ENCODE measurements at regions not wholly inside any gene's neighbourhood (a gene's known extent, or its start where the extent isn't known, plus 50 kb on each side); places are given as distances from the start of the nearest gene placed in this dataset.

DNA sequence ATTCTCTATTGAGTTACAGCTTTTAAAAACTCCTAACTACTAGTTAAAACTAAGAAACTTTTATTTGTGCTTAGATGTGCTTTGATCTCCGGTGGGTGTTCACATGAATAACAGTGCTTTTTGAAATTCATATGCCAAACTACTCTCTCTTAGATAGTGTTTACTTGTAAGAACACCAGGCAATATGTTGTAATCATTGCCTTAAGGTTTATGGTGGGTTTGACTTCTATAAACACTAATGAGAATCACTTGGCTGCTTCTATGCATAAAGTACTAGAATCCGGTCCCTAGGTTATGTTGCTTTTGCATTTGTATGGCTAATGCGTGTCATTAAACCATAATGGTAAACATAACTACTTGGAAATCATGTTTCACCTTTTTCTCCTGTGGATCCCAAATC is 203.9 kb upstream of the VSTM2A start:
- TF ChIP-seq PAX5 (IDR thresholded peaks at IDR 0.05; ENCODE audit: insufficient read depth, low read length, severe bottlenecking) = no peak
- no peak for TF ChIP-seq POLR2A (IDR thresholded peaks at IDR 0.05; ENCODE audit: low read depth, low read length)
- DNase-seq (ENCODE audit: insufficient read length, low spot score) (no peak), FAIRE-seq (no peak)

DNA sequence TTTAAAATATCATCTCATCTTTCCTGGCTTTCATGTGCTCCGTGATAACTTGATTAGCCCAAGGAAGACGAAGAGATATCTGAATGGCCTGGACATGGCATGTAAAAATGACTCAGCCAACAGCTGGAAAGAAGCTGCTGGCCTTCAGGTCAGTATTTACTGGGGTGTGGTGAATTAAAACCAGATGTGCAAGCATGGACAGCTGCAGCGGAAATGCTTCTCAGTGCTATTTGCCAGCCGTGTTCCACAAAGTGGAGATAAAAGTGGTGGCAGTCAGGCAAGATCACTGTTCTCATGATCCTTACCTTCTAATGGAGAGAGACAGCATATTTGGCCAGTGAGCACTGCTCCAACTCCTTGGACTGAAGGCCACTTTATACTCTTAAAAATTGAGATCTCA is 203.1 kb upstream of the VSTM2A start:
- FAIRE-seq (no peak), DNase-seq (ENCODE audit: insufficient read length, low spot score) (no peak)
- TF ChIP-seq SPI1 (IDR thresholded peaks at IDR 0.05; ENCODE audit: low read depth, low read length) (no peak), POLR2A (IDR thresholded peaks at IDR 0.05; ENCODE audit: low read depth, low read length) (no peak), TAF1 (IDR thresholded peaks at IDR 0.05; ENCODE audit: low read depth, low read length) (no peak), PAX5 (IDR thresholded peaks at IDR 0.05; ENCODE audit: insufficient read depth, low read length, severe bottlenecking) (no peak), POU2F2 (IDR thresholded peaks at IDR 0.05; ENCODE audit: low read depth, low read length) (no peak), POLR2AphosphoS5 (IDR thresholded peaks at IDR 0.05; ENCODE audit: low read depth, low read length) (no peak)

GRCh38 chr7:54342458-54342857 is 199.7 kb upstream of the VSTM2A start:
- DNase-seq (ENCODE audit: insufficient read length, low spot score) = no peak
- no peak for FAIRE-seq
- no peak for TF ChIP-seq PAX5 (IDR thresholded peaks at IDR 0.05; ENCODE audit: insufficient read depth, low read length, severe bottlenecking)
- no peak for TF ChIP-seq POU2F2 (IDR thresholded peaks at IDR 0.05; ENCODE audit: low read depth, low read length)
- TF ChIP-seq SPI1 (IDR thresholded peaks at IDR 0.05; ENCODE audit: low read depth, low read length) = no peak
- no peak for TF ChIP-seq POLR2AphosphoS5 (IDR thresholded peaks at IDR 0.05; ENCODE audit: low read depth, low read length)
- no peak for TF ChIP-seq POLR2A (IDR thresholded peaks at IDR 0.05; ENCODE audit: low read depth, low read length)
- no peak for TF ChIP-seq TAF1 (IDR thresholded peaks at IDR 0.05; ENCODE audit: low read depth, low read length)

DNA sequence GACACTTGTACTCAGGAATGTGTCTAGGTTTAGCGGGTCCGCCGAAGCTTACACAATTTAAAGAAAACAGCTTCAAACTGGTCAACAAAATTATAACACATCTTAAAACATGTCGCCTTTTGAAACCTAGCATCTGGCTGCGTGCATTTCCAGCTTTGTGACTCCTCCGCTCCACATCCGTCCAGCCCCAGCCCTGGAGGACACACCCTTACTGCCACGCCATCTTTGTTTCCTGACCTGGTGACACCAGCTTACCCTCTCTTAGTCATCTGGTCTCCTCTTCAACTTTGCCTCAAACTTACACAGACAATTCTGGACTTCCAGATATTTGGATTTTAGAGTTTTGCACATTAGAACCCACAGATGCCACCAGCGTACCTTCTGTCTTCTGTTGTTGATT is 198.7 kb upstream of the VSTM2A start:
- no peak for DNase-seq (ENCODE audit: insufficient read length, low spot score)
- no peak for FAIRE-seq
- TF ChIP-seq PAX5 (IDR thresholded peaks at IDR 0.05; ENCODE audit: insufficient read depth, low read length, severe bottlenecking) (no peak), TAF1 (IDR thresholded peaks at IDR 0.05; ENCODE audit: low read depth, low read length) (no peak), SPI1 (IDR thresholded peaks at IDR 0.05; ENCODE audit: low read depth, low read length) (no peak), POLR2A (IDR thresholded peaks at IDR 0.05; ENCODE audit: low read depth, low read length) (no peak), POLR2AphosphoS5 (IDR thresholded peaks at IDR 0.05; ENCODE audit: low read depth, low read length) (no peak), POU2F2 (IDR thresholded peaks at IDR 0.05; ENCODE audit: low read depth, low read length) (no peak)

DNA sequence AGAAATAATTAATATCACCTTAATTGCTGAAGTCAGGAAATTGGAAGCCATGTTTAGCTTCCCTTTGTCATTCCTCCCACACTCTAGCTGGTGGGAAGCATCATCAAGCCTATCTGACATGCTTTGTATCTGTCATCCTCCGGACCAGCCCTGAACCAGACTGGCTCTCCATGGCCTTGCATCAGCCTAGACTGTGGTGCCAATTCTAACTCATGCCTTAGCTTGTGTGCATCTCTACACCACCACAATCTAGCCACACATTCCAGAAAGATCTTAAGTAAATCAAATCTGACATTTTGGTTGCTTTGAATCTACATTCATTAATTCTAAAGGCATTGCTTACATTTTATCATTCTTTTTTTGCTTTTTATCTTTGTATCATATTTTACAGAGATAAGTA is 196.4 kb upstream of the VSTM2A start:
- no peak for DNase-seq (ENCODE audit: insufficient read length, low spot score)
- no peak for TF ChIP-seq POLR2AphosphoS5 (IDR thresholded peaks at IDR 0.05; ENCODE audit: low read depth, low read length)
- no peak for TF ChIP-seq TAF1 (IDR thresholded peaks at IDR 0.05; ENCODE audit: low read depth, low read length)
- no peak for TF ChIP-seq POLR2A (IDR thresholded peaks at IDR 0.05; ENCODE audit: low read depth, low read length)
- no peak for TF ChIP-seq SPI1 (IDR thresholded peaks at IDR 0.05; ENCODE audit: low read depth, low read length)
- no peak for TF ChIP-seq PAX5 (IDR thresholded peaks at IDR 0.05; ENCODE audit: insufficient read depth, low read length, severe bottlenecking)
- no peak for TF ChIP-seq POU2F2 (IDR thresholded peaks at IDR 0.05; ENCODE audit: low read depth, low read length)
- no peak for FAIRE-seq

DNA sequence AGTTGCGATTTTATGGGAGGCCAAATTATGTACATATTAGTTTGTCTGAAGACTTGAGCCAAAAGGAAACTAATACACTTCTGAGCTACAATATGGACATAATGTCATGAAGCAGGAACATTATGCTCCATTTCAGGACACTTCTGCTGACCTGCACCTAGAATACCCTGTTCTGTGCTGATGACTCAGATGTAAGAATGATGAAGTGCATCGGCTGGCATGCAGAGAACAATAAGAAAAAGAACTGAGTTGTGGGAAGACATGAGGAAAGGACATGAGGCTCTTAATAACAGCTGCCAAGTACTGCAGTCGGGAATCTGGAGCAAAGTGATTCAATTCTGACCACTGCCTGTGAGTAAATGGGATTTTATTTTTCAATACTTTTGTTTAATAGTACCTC is 192.9 kb upstream of the VSTM2A start:
- FAIRE-seq = no peak
- TF ChIP-seq POLR2AphosphoS5 (IDR thresholded peaks at IDR 0.05; ENCODE audit: low read depth, low read length) (no peak), TAF1 (IDR thresholded peaks at IDR 0.05; ENCODE audit: low read depth, low read length) (no peak), SPI1 (IDR thresholded peaks at IDR 0.05; ENCODE audit: low read depth, low read length) (no peak), POLR2A (IDR thresholded peaks at IDR 0.05; ENCODE audit: low read depth, low read length) (no peak), PAX5 (IDR thresholded peaks at IDR 0.05; ENCODE audit: insufficient read depth, low read length, severe bottlenecking) (no peak), POU2F2 (IDR thresholded peaks at IDR 0.05; ENCODE audit: low read depth, low read length) (no peak)
- DNase-seq (ENCODE audit: insufficient read length, low spot score) = no peak

DNA sequence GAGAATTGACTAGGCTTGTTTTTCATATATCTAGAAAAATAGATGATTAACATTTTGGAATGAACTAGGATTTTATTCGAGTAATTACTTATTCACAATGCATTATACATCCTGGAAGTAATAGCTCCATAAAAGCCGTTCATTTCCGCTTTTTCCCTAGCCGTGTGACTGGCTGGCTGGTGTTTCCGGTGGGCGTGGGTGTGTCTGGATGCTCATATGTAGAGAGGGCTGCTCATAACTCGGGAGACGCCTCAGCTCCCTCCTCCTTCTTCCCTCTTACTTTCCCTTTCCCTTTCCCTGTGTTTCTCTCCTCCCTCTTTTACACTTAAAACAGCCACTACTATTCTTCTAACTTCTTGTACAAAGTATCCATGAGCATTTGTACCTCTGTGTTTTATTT is 187.7 kb upstream of the VSTM2A start:
- DNase-seq (ENCODE audit: insufficient read length, low spot score) = no peak
- FAIRE-seq = no peak
- no peak for TF ChIP-seq TAF1 (IDR thresholded peaks at IDR 0.05; ENCODE audit: low read depth, low read length)
- no peak for TF ChIP-seq SPI1 (IDR thresholded peaks at IDR 0.05; ENCODE audit: low read depth, low read length)
- no peak for TF ChIP-seq POU2F2 (IDR thresholded peaks at IDR 0.05; ENCODE audit: low read depth, low read length)
- no peak for TF ChIP-seq POLR2AphosphoS5 (IDR thresholded peaks at IDR 0.05; ENCODE audit: low read depth, low read length)
- TF ChIP-seq POLR2A (IDR thresholded peaks at IDR 0.05; ENCODE audit: low read depth, low read length) = no peak
- no peak for TF ChIP-seq PAX5 (IDR thresholded peaks at IDR 0.05; ENCODE audit: insufficient read depth, low read length, severe bottlenecking)

DNA sequence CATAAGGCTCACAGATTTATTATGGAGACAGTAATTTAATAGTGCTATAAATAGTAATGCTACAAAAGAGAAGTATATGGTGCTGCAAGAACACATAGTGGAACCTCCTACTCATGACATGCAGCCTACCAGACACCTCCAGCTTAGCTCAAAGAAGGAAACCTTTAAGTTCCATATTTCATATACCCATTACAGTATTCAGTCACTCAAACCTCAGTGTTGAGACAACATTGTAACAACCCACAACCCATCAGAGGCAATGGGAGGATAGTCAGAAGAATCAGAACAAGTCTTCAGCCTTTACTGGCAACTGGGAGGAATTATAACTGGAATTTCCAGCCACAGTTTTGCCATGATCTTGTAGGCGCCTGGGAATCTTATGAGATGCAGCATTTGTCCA is 186.3 kb upstream of the VSTM2A start:
- DNase-seq (ENCODE audit: insufficient read length, low spot score) (no peak), FAIRE-seq (no peak)

GRCh38 chr7:54360075-54360840 is 181.9 kb upstream of the VSTM2A start:
- DNase-seq (ENCODE audit: insufficient read length, low spot score) = no peak
- TF ChIP-seq TAF1 (IDR thresholded peaks at IDR 0.05; ENCODE audit: low read depth, low read length) = no peak
- FAIRE-seq = no peak

More for the DNA sequence above, 186.3 kb upstream of the VSTM2A start:
- TF ChIP-seq SPI1 (IDR thresholded peaks at IDR 0.05; ENCODE audit: low read depth, low read length) (no peak), PAX5 (IDR thresholded peaks at IDR 0.05; ENCODE audit: insufficient read depth, low read length, severe bottlenecking) (no peak), TAF1 (IDR thresholded peaks at IDR 0.05; ENCODE audit: low read depth, low read length) (no peak), POLR2AphosphoS5 (IDR thresholded peaks at IDR 0.05; ENCODE audit: low read depth, low read length) (no peak), POLR2A (IDR thresholded peaks at IDR 0.05; ENCODE audit: low read depth, low read length) (no peak), POU2F2 (IDR thresholded peaks at IDR 0.05; ENCODE audit: low read depth, low read length) (no peak)

DNA sequence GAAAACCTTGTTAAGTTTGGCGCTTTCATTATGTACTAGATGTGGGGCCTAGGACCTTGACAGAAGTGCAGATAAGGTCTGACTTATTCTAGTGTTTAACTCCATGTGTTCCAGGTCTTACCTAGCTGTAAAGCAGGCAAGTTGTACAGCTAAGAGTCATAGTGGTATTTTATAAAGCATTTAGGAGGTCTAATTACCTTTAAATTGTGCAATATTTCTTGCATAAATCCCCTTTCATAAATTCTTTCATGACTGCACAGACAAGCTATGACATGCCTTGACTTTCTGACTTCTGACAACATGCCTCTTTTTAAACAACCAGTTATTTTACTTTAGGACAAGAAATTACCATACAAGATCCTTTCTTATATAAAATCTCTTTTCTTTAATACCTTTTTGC is 151.6 kb upstream of the VSTM2A start:
- TF ChIP-seq POLR2AphosphoS5 (IDR thresholded peaks at IDR 0.05; ENCODE audit: low read depth, low read length) = no peak
- FAIRE-seq (no peak), DNase-seq (ENCODE audit: insufficient read length, low spot score) (no peak)
